GM23338 (cell line): ENCODE measurements at regions not wholly inside any gene's neighbourhood (a gene's known extent, or its start where the extent isn't known, plus 50 kb on each side); places are given as distances from the start of the nearest gene placed in this dataset.

Source experiments
- ATAC-seq: fragments of 200-7000 bp; cut with Tn5 transposase; 3 replicates; pipeline ENCODE4 v1.9.1; 2020
- DNase-seq: peaks from one replicate; pipeline ENCODE4 v3.0.0-alpha.2; 2015; ENCODE audit warnings: low spot score
- H2AFZ ChIP-seq: fragments of 200-600 bp; sonication (generic); 2 replicates; pipeline ENCODE4 v1.8.0; 2016; ENCODE audit warnings: antibody characterized with exemption, mild to moderate bottlenecking, moderate library complexity
- H3F3A ChIP-seq: fragments of 200-600 bp; sonication (generic); replicated peaks from 2 replicates; pipeline ENCODE4 v1.8.0; 2017; ENCODE audit warnings: antibody characterized with exemption, mixed run types, low read depth
- H3K27ac ChIP-seq: fragments of 200-600 bp; sonication (generic); 2 replicates; pipeline ENCODE4 v1.6.1; 2016; ENCODE audit warnings: low read depth
- H3K27me3 ChIP-seq: fragments of 200-600 bp; sonication (generic); 2 replicates; pipeline ENCODE4 v1.8.0; 2016; ENCODE audit warnings: mild to moderate bottlenecking, mixed run types, moderate library complexity; ENCODE audit not compliant: insufficient read depth
- H3K36me3 ChIP-seq: fragments of 200-600 bp; sonication (generic); 2 replicates; pipeline ENCODE4 v1.8.0; 2016; ENCODE audit warnings: mild to moderate bottlenecking; ENCODE audit not compliant: insufficient read depth
- H3K4me1 ChIP-seq: fragments of 200-600 bp; sonication (generic); 2 replicates; pipeline ENCODE4 v1.8.0; 2016; ENCODE audit warnings: mild to moderate bottlenecking, moderate library complexity; ENCODE audit not compliant: insufficient read depth
- H3K4me2 ChIP-seq: fragments of 200-600 bp; sonication (generic); 2 replicates; pipeline ENCODE4 v1.7.1; 2017; ENCODE audit warnings: mixed run types
- H3K4me3 ChIP-seq: fragments of 200-600 bp; sonication (generic); 2 replicates; pipeline ENCODE4 v1.6.1; 2016; ENCODE audit warnings: mixed run types
- H3K79me2 ChIP-seq: fragments of 200-600 bp; sonication (generic); replicated peaks from 2 replicates; pipeline ENCODE4 v1.8.0; 2017; ENCODE audit warnings: mild to moderate bottlenecking; ENCODE audit not compliant: insufficient read depth
- H3K9me2 ChIP-seq: fragments of 200-600 bp; sonication (generic); 2 replicates; pipeline ENCODE4 v1.8.0; 2017; ENCODE audit not compliant: insufficient read depth
- H4K20me1 ChIP-seq: fragments of 200-600 bp; sonication (generic); replicated peaks from 2 replicates; pipeline ENCODE4 v1.8.0; 2017; ENCODE audit warnings: mild to moderate bottlenecking; ENCODE audit not compliant: insufficient read depth
- H3K27ac Mint-ChIP-seq: 2 replicates; pipeline ENCODE4 v1.8.0; 2020; ENCODE audit warnings: inconsistent platforms, mild to moderate bottlenecking, moderate library complexity, mixed read lengths
- H3K27me3 Mint-ChIP-seq: 3 replicates; pipeline ENCODE4 v1.8.0; 2022; ENCODE audit warnings: low read depth, mild to moderate bottlenecking, moderate library complexity, mixed read lengths, inconsistent platforms; ENCODE audit not compliant: insufficient read depth, poor library complexity
- H3K36me3 Mint-ChIP-seq: 3 replicates; pipeline ENCODE4 v1.8.0; 2021; ENCODE audit warnings: low read depth, mild to moderate bottlenecking, inconsistent platforms, moderate library complexity, mixed read lengths
- H3K4me1 Mint-ChIP-seq: 3 replicates; pipeline ENCODE4 v1.8.0; 2020; ENCODE audit warnings: mild to moderate bottlenecking, inconsistent platforms, mixed read lengths
- H3K4me3 Mint-ChIP-seq: 3 replicates; pipeline ENCODE4 v1.8.0; 2021; ENCODE audit warnings: moderate library complexity, mild to moderate bottlenecking, inconsistent platforms, mixed read lengths
- H3K9me3 Mint-ChIP-seq: 3 replicates; pipeline ENCODE4 v1.8.0; 2020; ENCODE audit warnings: moderate library complexity, mild to moderate bottlenecking, inconsistent platforms, mixed read lengths
- CTCF ChIP-seq, 2 experiments: fragments of 200-600 bp in 1 of 2; sonication (generic) in 1 of 2; conservative IDR thresholded peaks; 2 replicates each; pipeline versions ENCODE4 v1.5.1 to v1.6.1; 2016 to 2017; ENCODE audit warnings: antibody characterized with exemption in 2 of 2, low read depth in 2 of 2, mild to moderate bottlenecking in 2 of 2, moderate library complexity in 1 of 2
- ETS1 ChIP-seq: IDR thresholded peaks from 2 replicates; pipeline ENCODE4 v1.6.1; 2016; ENCODE audit warnings: antibody characterized with exemption
- EZH2 ChIP-seq: fragments of 200-600 bp; sonication (generic); IDR thresholded peaks from one replicate; pipeline ENCODE4 v1.8.0; 2017; ENCODE audit warnings: antibody characterized with exemption, mild to moderate bottlenecking, low read depth; ENCODE audit not compliant: unreplicated experiment
- EZH2phosphoT487 ChIP-seq: fragments of 200-600 bp; sonication (generic); IDR thresholded peaks from one replicate; pipeline ENCODE4 v1.8.1; 2018; ENCODE audit warnings: antibody characterized with exemption; ENCODE audit not compliant: unreplicated experiment
- JUNB ChIP-seq: IDR thresholded peaks from one replicate; pipeline ENCODE4 v1.6.1; 2016; ENCODE audit warnings: antibody characterized with exemption; ENCODE audit not compliant: unreplicated experiment
- NANOG ChIP-seq: IDR thresholded peaks from 2 replicates; pipeline ENCODE4 v1.6.1; 2016; ENCODE audit warnings: antibody characterized with exemption, borderline replicate concordance
- POLR2AphosphoS5 ChIP-seq: IDR thresholded peaks from 2 replicates; pipeline ENCODE4 v1.6.1; 2016; ENCODE audit warnings: antibody characterized with exemption, low read depth
- REST ChIP-seq: IDR thresholded peaks from one replicate; pipeline ENCODE4 v1.6.1; 2018; ENCODE audit warnings: antibody characterized with exemption; ENCODE audit not compliant: unreplicated experiment
- STAT1 ChIP-seq: IDR thresholded peaks from one replicate; pipeline ENCODE4 v1.6.1; 2016; ENCODE audit warnings: antibody characterized with exemption; ENCODE audit not compliant: unreplicated experiment
- ZNF114 ChIP-seq: fragments of 250-450 bp; sonication (Bioruptor Pico); IDR thresholded peaks from 2 replicates; pipeline ENCODE4 v1.5.0; 2020; ENCODE audit warnings: mild to moderate bottlenecking, moderate library complexity
- ZNF331 ChIP-seq: fragments of 250-450 bp; sonication (Bioruptor Pico); IDR thresholded peaks from 2 replicates; pipeline ENCODE4 v1.5.0; 2020; ENCODE audit warnings: low read depth, mild to moderate bottlenecking, moderate library complexity
- ZNF462 ChIP-seq: fragments of 250-450 bp; sonication (Bioruptor Pico); IDR thresholded peaks from 2 replicates; pipeline ENCODE4 v1.5.0; 2020; ENCODE audit warnings: mild to moderate bottlenecking, moderate library complexity

- TF ChIP-seq POLR2AphosphoS5 (no peak), ZNF114 (no peak), CTCF (conservative IDR thresholded peaks at IDR 0.05; ENCODE audit: low read depth in 2 of 2) (no peak), EZH2phosphoT487 (no peak), EZH2 (no peak), JUNB (no peak), REST (no peak)
Observed at GRCh38 chr6:93663111-93663510, 243.8 kb upstream of the EPHA7 start (continued).

- no peak overlapping the region for H3K4me3 ChIP-seq
- peaks cover 3% of the 10 kb centered on the region; the same call in 1 of the 2 replicates for H3K9me2 ChIP-seq
- H3K36me3 ChIP-seq: no peaks in the 10 kb centered on the region
- TF ChIP-seq STAT1 (no peak), ZNF331 (CRISPR knock-in tag) (no peak), POLR2AphosphoS5 (no peak), NANOG (no peak), CTCF (conservative IDR thresholded peaks at IDR 0.05; ENCODE audit: low read depth in 2 of 2) (no peak), ETS1 (no peak), ZNF462 (CRISPR knock-in tag) (no peak)
- Mint-ChIP-seq H3K27me3 (no peaks in the 10 kb centered on the region), H3K4me1 (no peaks in the 10 kb centered on the region), H3K4me3 (no peak overlapping the region), H3K36me3 (no peaks in the 10 kb centered on the region), H3K9me3 (no peaks in the 10 kb centered on the region), H3K27ac (no peak overlapping the region)
- H3K27ac ChIP-seq: no peak overlapping the region
- no peaks in the 10 kb centered on the region for H4K20me1 ChIP-seq
- no peaks in the 10 kb centered on the region for H3K4me1 ChIP-seq
- no peak overlapping the region for H2AFZ ChIP-seq
- DNase-seq: no peak
- no peaks in the 10 kb centered on the region for H3K79me2 ChIP-seq
- H3K27me3 ChIP-seq: no peaks in the 10 kb centered on the region
- no peak for ATAC-seq
- H3K4me2 ChIP-seq: no peak overlapping the region
- H3F3A ChIP-seq: no peaks in the 10 kb centered on the region
Observed at GRCh38 chr6:93654548-93654947, 235.2 kb upstream of the EPHA7 start.
